Activated CD8-positive, alpha-beta memory T cell treated with anti-CD3 and anti-CD28 coated beads, Interleukin-2, amount 10 ng/mL, durations not matched to agents 7 days and 5 days (primary cell): ENCODE measurements at regions not wholly inside any gene's neighbourhood (a gene's known extent, or its start where the extent isn't known, plus 50 kb on each side); places are given as distances from the start of the nearest gene placed in this dataset.

Experiments
- ATAC-seq: fragments of 150-1000 bp; cut with Tn5 transposase; one replicate; pipeline ENCODE4 v1.10.0; 2021; ENCODE audit warnings: moderate library complexity
- CTCF ChIA-PET: fragments of 350-600 bp; sonication (Branson Sonifier 250); formaldehyde crosslinking; loops from one replicate; lab custom pipeline; 2021; ENCODE audit warnings: antibody characterized with exemption; lab: Charles Lee
- DNase-seq: peaks from one replicate; pipeline ENCODE4 v3.0.0-alpha.2; 2020
- H3K27ac Mint-ChIP-seq: one replicate; pipeline ENCODE4 v1.8.0; 2021; ENCODE audit warnings: mild to moderate bottlenecking, mixed read lengths
- H3K27me3 Mint-ChIP-seq: one replicate; pipeline ENCODE4 v1.8.0; 2021; ENCODE audit warnings: mixed read lengths
- H3K36me3 Mint-ChIP-seq: one replicate; pipeline ENCODE4 v1.8.0; 2021; ENCODE audit warnings: mild to moderate bottlenecking, mixed read lengths
- H3K4me1 Mint-ChIP-seq: one replicate; pipeline ENCODE4 v1.8.0; 2021; ENCODE audit warnings: mixed read lengths
- H3K4me3 Mint-ChIP-seq: one replicate; pipeline ENCODE4 v1.8.0; 2021; ENCODE audit warnings: mild to moderate bottlenecking, moderate library complexity, mixed read lengths
- H3K9me3 Mint-ChIP-seq: one replicate; pipeline ENCODE4 v1.8.0; 2022; ENCODE audit warnings: low read depth, mixed read lengths

DNA sequence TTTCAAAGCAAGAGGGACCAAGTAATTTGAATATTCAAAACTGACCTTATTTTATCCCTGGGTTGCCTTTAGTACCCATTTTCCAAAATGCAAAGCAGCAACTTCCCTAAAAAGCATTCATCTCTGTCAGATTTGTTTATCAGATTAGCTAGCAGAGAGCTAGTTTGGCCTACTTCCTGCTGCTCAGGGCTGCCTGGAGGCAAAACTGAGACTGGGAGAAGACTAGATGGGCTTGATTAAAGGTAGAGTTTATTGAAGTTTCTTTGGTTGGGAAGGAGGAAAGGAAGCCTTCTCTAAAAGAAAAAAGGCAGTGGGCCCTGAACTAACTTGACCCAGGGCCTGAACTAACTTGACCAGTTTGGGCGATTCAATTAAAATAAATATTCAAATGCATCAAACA lies 426.1 kb upstream of the FAM98A start:
- no peaks in the 10 kb centered on the region for H3K4me1 Mint-ChIP-seq

GRCh38 chr2:34012715-34013302 lies 413.7 kb upstream of the FAM98A start:
- H3K4me1 Mint-ChIP-seq: no peaks in the 10 kb centered on the region
- no peaks in the 10 kb centered on the region for H3K9me3 Mint-ChIP-seq
- CTCF ChIA-PET: interaction anchor here (1.4 kb wide), 1 partner anchor 9 kb away, joined by 4 read pairs; no protein-coding TSS in a partner anchor
- H3K36me3 Mint-ChIP-seq: no peaks in the 10 kb centered on the region
- no peak overlapping the region for H3K4me3 Mint-ChIP-seq
- DNase-seq: peak; percentile 41
- no peaks in the 10 kb centered on the region for H3K27me3 Mint-ChIP-seq
- peak; percentile 33 for ATAC-seq
- no peak overlapping the region for H3K27ac Mint-ChIP-seq

More for the DNA sequence above, 426.1 kb upstream of the FAM98A start:
- Mint-ChIP-seq H3K36me3 (no peaks in the 10 kb centered on the region), H3K9me3 (no peaks in the 10 kb centered on the region), H3K27me3 (no peaks in the 10 kb centered on the region), H3K4me3 (no peak overlapping the region), H3K27ac (no peak overlapping the region)
- ATAC-seq (no peak), DNase-seq (no peak)
- CTCF ChIA-PET: no interaction called here

DNA sequence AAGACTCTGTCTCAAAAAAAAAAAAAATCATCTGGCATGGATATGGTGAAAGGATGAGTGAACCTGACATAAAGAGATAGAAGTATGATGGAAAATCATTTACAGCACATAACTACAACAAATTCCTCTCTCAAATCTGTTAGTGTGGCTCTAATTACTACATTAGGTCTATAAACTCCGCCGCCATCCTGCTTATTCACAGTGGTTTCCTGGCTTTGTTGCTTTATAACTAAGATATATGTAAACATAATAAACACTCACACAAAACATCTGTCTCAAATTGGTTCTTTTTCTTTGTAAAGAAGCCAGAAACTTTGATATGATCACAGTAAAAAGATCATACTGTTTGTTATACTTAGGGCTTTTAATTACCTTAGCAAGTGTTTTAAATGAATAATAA lies 412.6 kb upstream of the FAM98A start:
- CTCF ChIA-PET: interaction anchor here (1.1 kb wide), 1 partner anchor 85 kb away, joined by 3 read pairs; no protein-coding TSS in a partner anchor
- Mint-ChIP-seq H3K36me3 (no peaks in the 10 kb centered on the region), H3K27me3 (no peaks in the 10 kb centered on the region), H3K9me3 (no peaks in the 10 kb centered on the region), H3K27ac (no peak overlapping the region), H3K4me1 (no peaks in the 10 kb centered on the region), H3K4me3 (no peak overlapping the region)
- DNase-seq (no peak), ATAC-seq (no peak)

GRCh38 chr2:34005901-34006300 lies 406.8 kb upstream of the FAM98A start:
- CTCF ChIA-PET: no interaction called here
- Mint-ChIP-seq H3K27ac (no peak overlapping the region), H3K27me3 (no peaks in the 10 kb centered on the region), H3K4me3 (no peak overlapping the region), H3K9me3 (no peaks in the 10 kb centered on the region), H3K36me3 (no peaks in the 10 kb centered on the region), H3K4me1 (no peaks in the 10 kb centered on the region)
- ATAC-seq (no peak), DNase-seq (no peak)

GRCh38 chr2:34004936-34005335 lies 405.8 kb upstream of the FAM98A start:
- CTCF ChIA-PET: no interaction called here
- no peak overlapping the region for H3K4me3 Mint-ChIP-seq
- no peaks in the 10 kb centered on the region for H3K36me3 Mint-ChIP-seq
- H3K4me1 Mint-ChIP-seq: no peaks in the 10 kb centered on the region
- no peak for DNase-seq
- peaks cover 3% of the 10 kb centered on the region for H3K9me3 Mint-ChIP-seq
- no peak overlapping the region for H3K27ac Mint-ChIP-seq
- ATAC-seq: no peak
- no peaks in the 10 kb centered on the region for H3K27me3 Mint-ChIP-seq

- H3K36me3 Mint-ChIP-seq: no peaks in the 10 kb centered on the region
- CTCF ChIA-PET: interaction anchor here (1.8 kb wide), 1 partner anchor 9 kb away, joined by 4 read pairs; no protein-coding TSS in a partner anchor
- H3K4me1 Mint-ChIP-seq: no peaks in the 10 kb centered on the region
- no peak overlapping the region for H3K27ac Mint-ChIP-seq
- H3K9me3 Mint-ChIP-seq: peaks cover 3% of the 10 kb centered on the region
- H3K4me3 Mint-ChIP-seq: no peak overlapping the region
- DNase-seq (no peak), ATAC-seq (no peak)
- no peaks in the 10 kb centered on the region for H3K27me3 Mint-ChIP-seq
Measured at GRCh38 chr2:34003795-34004194, 404.7 kb upstream of the FAM98A start.

DNA sequence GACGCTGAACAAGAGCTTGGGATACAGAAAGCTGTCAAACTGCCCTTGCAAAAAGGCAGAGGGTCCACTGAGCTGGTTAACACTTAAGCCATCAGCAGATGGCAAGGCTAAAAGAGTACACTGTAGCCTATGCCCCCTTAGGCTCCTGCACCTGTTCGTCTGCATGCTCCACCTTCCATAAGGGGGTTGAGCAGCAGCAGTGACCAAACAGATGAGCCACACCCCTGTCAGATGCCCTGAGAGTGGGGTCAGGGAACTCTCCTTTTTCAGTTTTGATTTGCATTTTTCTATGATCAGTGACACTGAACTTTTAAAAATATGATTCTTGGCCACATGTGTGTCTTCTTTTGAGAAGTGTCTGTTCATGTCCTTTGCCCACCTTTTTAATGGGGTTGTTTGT lies 402.5 kb upstream of the FAM98A start:
- Mint-ChIP-seq H3K36me3 (no peaks in the 10 kb centered on the region), H3K4me1 (no peaks in the 10 kb centered on the region), H3K27ac (no peak overlapping the region), H3K4me3 (no peak overlapping the region), H3K27me3 (no peaks in the 10 kb centered on the region), H3K9me3 (peaks cover 16% of the 10 kb centered on the region)
- DNase-seq: no peak
- CTCF ChIA-PET: no interaction called here
- no peak for ATAC-seq

- Mint-ChIP-seq H3K4me1 (no peaks in the 10 kb centered on the region), H3K9me3 (peaks cover 3% of the 10 kb centered on the region), H3K27ac (no peak overlapping the region), H3K27me3 (no peaks in the 10 kb centered on the region), H3K36me3 (no peaks in the 10 kb centered on the region), H3K4me3 (no peak overlapping the region)
- ATAC-seq (no peak), DNase-seq (no peak)
- CTCF ChIA-PET: no interaction called here
Measured at GRCh38 chr2:33984131-33984530, 385.0 kb upstream of the FAM98A start.

DNA sequence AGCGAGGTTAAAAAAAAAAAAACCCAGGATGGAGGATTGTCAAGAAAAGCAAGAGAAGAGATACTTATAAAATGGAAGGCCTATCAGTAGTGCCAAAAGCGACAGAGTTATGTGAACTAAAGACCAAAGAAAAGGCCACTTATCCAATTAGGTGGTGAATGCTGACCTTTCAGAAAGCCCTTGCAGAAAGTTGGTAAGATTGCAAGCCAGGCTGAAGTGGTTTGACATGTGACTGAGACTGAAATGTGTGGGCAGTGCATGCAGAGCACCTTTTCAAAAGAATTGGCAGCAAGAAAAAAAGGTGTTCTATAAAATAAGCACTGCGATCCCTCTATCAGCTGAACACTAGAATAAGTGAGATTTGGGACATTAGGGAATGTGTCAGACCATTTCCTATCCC lies 379.4 kb upstream of the FAM98A start:
- no peaks in the 10 kb centered on the region for H3K4me1 Mint-ChIP-seq
- H3K27me3 Mint-ChIP-seq: no peaks in the 10 kb centered on the region
- no peaks in the 10 kb centered on the region for H3K36me3 Mint-ChIP-seq
- H3K4me3 Mint-ChIP-seq: no peak overlapping the region
- CTCF ChIA-PET: no interaction called here
- no peak overlapping the region for H3K27ac Mint-ChIP-seq
- ATAC-seq: no peak
- DNase-seq: no peak
- H3K9me3 Mint-ChIP-seq: no peaks in the 10 kb centered on the region

DNA sequence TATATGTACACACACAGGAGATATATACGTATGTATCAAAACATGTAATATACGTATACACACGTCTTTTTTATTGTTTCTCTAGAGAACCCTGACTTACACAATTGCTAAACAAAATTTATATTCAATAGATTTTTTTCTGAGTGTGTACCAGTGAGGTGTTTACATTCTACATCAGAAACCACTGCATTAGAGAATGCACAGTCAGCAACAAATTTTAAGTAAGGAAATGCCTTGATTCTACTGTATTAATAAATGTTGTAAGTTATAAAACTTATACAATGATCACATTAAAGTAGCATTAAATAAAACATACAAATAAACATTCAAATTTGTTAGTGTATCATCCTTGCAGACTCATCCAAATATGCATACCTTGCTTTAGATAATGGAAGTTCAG lies 376.4 kb upstream of the FAM98A start:
- no peaks in the 10 kb centered on the region for H3K36me3 Mint-ChIP-seq
- DNase-seq: no peak
- CTCF ChIA-PET: no interaction called here

DNA sequence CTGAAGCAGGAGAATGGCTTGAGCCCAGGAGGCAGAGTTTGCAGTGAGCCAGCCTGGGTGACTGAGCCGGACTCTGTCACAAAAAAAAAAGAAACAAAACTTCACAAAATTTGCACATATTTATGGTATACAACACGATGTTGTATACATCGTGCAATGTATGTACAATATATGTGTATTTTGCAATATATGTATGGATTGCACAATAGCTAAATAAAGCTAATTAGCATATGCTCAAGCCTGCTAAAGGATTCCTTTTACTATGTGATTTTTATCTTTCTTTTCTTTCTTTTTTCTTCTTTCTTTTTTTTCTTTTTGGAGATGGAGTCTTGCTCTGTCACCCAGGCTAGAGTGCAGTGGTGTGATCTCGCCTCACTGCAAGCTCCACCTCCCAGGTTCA lies 368.0 kb upstream of the FAM98A start:
- no peak for ATAC-seq
- no peak overlapping the region for H3K27ac Mint-ChIP-seq
- CTCF ChIA-PET: no interaction called here

More for the DNA sequence above, 376.4 kb upstream of the FAM98A start:
- Mint-ChIP-seq H3K4me1 (no peaks in the 10 kb centered on the region), H3K4me3 (no peak overlapping the region), H3K27me3 (no peaks in the 10 kb centered on the region), H3K9me3 (no peaks in the 10 kb centered on the region), H3K27ac (no peak overlapping the region)
- no peak for ATAC-seq

DNA sequence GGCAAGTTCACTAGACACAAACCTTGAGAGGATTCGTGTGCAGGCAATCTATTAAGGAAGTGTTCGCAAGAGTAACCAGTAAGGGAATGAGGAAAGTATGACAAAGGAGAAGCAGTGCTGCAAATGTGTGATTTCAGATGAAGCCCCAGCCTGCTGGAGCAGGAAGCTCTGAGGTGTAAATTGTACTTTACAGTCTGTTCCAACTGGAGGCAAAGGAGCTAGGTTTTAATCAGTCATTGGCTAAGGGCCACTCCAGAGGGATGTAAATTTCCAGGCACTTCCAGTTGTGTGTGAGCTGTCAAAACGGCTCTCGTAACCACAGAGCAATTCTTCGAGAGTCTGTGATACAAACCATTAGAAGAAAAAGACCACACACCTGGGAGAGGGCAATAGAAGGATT lies 359.5 kb upstream of the FAM98A start:
- H3K27me3 Mint-ChIP-seq: no peaks in the 10 kb centered on the region
- CTCF ChIA-PET: no interaction called here

More for the DNA sequence above, 368.0 kb upstream of the FAM98A start:
- Mint-ChIP-seq H3K9me3 (no peaks in the 10 kb centered on the region), H3K4me3 (no peak overlapping the region), H3K36me3 (no peaks in the 10 kb centered on the region), H3K4me1 (no peaks in the 10 kb centered on the region), H3K27me3 (no peaks in the 10 kb centered on the region)
- DNase-seq: no peak

GRCh38 chr2:33949371-33949770 lies 350.3 kb upstream of the FAM98A start:
- no peak overlapping the region for H3K4me3 Mint-ChIP-seq
- H3K4me1 Mint-ChIP-seq: no peaks in the 10 kb centered on the region
- no peaks in the 10 kb centered on the region for H3K36me3 Mint-ChIP-seq
- CTCF ChIA-PET: no interaction called here
- H3K27ac Mint-ChIP-seq: no peak overlapping the region
- ATAC-seq: no peak
- H3K9me3 Mint-ChIP-seq: peaks cover 6% of the 10 kb centered on the region
- no peak for DNase-seq
- H3K27me3 Mint-ChIP-seq: no peaks in the 10 kb centered on the region

More for the DNA sequence above, 359.5 kb upstream of the FAM98A start:
- H3K4me1 Mint-ChIP-seq: no peaks in the 10 kb centered on the region
- ATAC-seq (no peak), DNase-seq (no peak)
- no peak overlapping the region for H3K27ac Mint-ChIP-seq
- peaks cover 3% of the 10 kb centered on the region for H3K9me3 Mint-ChIP-seq
- no peak overlapping the region for H3K4me3 Mint-ChIP-seq
- H3K36me3 Mint-ChIP-seq: no peaks in the 10 kb centered on the region

DNA sequence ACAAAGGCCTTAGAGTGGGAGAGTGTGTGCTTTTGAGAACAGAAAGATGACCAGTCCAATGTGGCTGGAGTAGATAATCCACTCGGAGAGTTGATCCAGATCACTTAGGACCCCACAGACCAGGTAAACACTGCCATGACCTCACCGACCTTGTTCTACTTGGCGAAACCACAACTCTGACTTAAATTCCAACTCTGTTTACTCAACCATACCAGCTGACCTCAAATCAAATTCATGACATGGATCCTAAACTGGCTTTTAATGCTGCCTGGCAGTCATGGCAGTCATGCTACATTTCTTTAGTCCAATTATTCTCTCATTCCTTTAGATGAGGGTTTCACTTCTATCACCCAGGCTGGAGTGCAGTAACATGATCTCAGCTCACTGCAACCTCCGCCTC lies 347.1 kb upstream of the FAM98A start:
- no peaks in the 10 kb centered on the region for H3K36me3 Mint-ChIP-seq
- peaks cover 6% of the 10 kb centered on the region for H3K9me3 Mint-ChIP-seq
- no peak overlapping the region for H3K27ac Mint-ChIP-seq
- DNase-seq: no peak
- CTCF ChIA-PET: no interaction called here
- no peaks in the 10 kb centered on the region for H3K27me3 Mint-ChIP-seq
- ATAC-seq: no peak
- no peak overlapping the region for H3K4me3 Mint-ChIP-seq
- no peaks in the 10 kb centered on the region for H3K4me1 Mint-ChIP-seq
